Left renal pelvis (tissue), 4 donors: ENCODE measurements at regions not wholly inside any gene's neighbourhood (a gene's known extent, or its start where the extent isn't known, plus 50 kb on each side); places are given as distances from the start of the nearest gene placed in this dataset.
"Not testable (repeated sequence)": the region's sequence is repeated elsewhere in the genome, so short reads cannot be mapped to it uniquely, and the experiment has no call there.

Experiments
- DNase-seq, 4 donors: peaks; one replicate each; pipeline ENCODE4 v3.0.0-alpha.2; 2013; ENCODE audit warnings: low read depth in 4 of 4, low spot score in 3 of 4

- DNase-seq = no peak
These were observed 105.3 kb upstream of the C2CD4B start for GRCh38 chr15:62270216-62270921.

GRCh38 chr15:62272290-62272689, 107.2 kb upstream of the C2CD4B start:
- DNase-seq = no peak

GRCh38 chr15:62275831-62276230, 110.7 kb upstream of the C2CD4B start:
- no peak for DNase-seq

GRCh38 chr15:62277816-62278394, 112.8 kb upstream of the C2CD4B start:
- no peak for DNase-seq

GRCh38 chr15:62278534-62278933, 113.4 kb upstream of the C2CD4B start:
- no peak for DNase-seq

GRCh38 chr15:62279041-62279440, 114.0 kb upstream of the C2CD4B start:
- DNase-seq = no peak

- DNase-seq = no peak
These were observed 115.5 kb upstream of the C2CD4B start for GRCh38 chr15:62280625-62281024.

- DNase-seq = not testable (repeated sequence)
These were observed 116.7 kb upstream of the C2CD4B start for GRCh38 chr15:62281801-62282200.

GRCh38 chr15:62287066-62287857, 122.2 kb upstream of the C2CD4B start:
- no peak for DNase-seq

- no peak for DNase-seq
These were observed 123.4 kb upstream of the C2CD4B start for GRCh38 chr15:62288361-62289017.

GRCh38 chr15:62291262-62291661, 126.2 kb upstream of the C2CD4B start:
- no peak for DNase-seq

- DNase-seq = no peak
These were observed 131.8 kb upstream of the C2CD4B start for GRCh38 chr15:62296756-62297507.

- no peak for DNase-seq
These were observed 132.4 kb upstream of the C2CD4B start for GRCh38 chr15:62297522-62297921.

- no peak for DNase-seq
These were observed 132.8 kb upstream of the C2CD4B start for GRCh38 chr15:62297933-62298332.

GRCh38 chr15:62298811-62299210, 133.7 kb upstream of the C2CD4B start:
- no peak for DNase-seq

GRCh38 chr15:62299541-62299940, 134.5 kb upstream of the C2CD4B start:
- no peak for DNase-seq

GRCh38 chr15:62301993-62302675, 137.0 kb upstream of the C2CD4B start:
- DNase-seq = no peak

- peak in 3 of 4 donors; percentile 35 to 54 (median 50) for DNase-seq
These were observed 141.9 kb upstream of the C2CD4B start for GRCh38 chr15:62306851-62307504.

GRCh38 chr15:62307551-62307950, 142.5 kb upstream of the C2CD4B start:
- no peak for DNase-seq
